SJSA1 (cell line): ENCODE measurements at regions not wholly inside any gene's neighbourhood (a gene's known extent, or its start where the extent isn't known, plus 50 kb on each side); places are given as distances from the start of the nearest gene placed in this dataset.
A peak's percentile ranks its signal among the peaks of the same experiment; 100 is the strongest.

Experiments
- DNase-seq, 2 experiments: peaks; one replicate each; pipeline ENCODE4 v3.0.0-alpha.2; 2015 to 2020; ENCODE audit warnings: low spot score in 2 of 2, low read depth in 1 of 2
- H3K27ac ChIP-seq: fragments of 250-450 bp; sonication (Bioruptor Pico); 2 replicates; pipeline ENCODE4 v1.5.1; 2020; ENCODE audit warnings: mild to moderate bottlenecking, moderate library complexity
- H3K27me3 ChIP-seq: fragments of 250-450 bp; sonication (Bioruptor Pico); replicated peaks from 2 replicates; pipeline ENCODE4 v1.5.1; 2020; ENCODE audit warnings: mild to moderate bottlenecking, moderate library complexity
- H3K36me3 ChIP-seq: fragments of 250-450 bp; sonication (Bioruptor Pico); 2 replicates; pipeline ENCODE4 v1.5.1; 2020; ENCODE audit warnings: mild to moderate bottlenecking
- H3K4me1 ChIP-seq: fragments of 250-450 bp; sonication (Bioruptor Pico); replicated peaks from 2 replicates; pipeline ENCODE4 v1.6.1; 2021; ENCODE audit warnings: mild to moderate bottlenecking
- H3K4me3 ChIP-seq: fragments of 250-450 bp; sonication (Bioruptor Pico); 2 replicates; pipeline ENCODE4 v1.5.1; 2020; ENCODE audit warnings: mild to moderate bottlenecking
- H3K9me3 ChIP-seq: fragments of 250-450 bp; sonication (Bioruptor Pico); replicated peaks from 2 replicates; pipeline ENCODE4 v1.5.1; 2020; ENCODE audit warnings: mild to moderate bottlenecking

GRCh38 chr6:12595161-12595811, 121.3 kb upstream of the PHACTR1 start:
- Histone ChIP-seq H3K27ac (peak overlapping the region; percentile 5; the same call in 1 of the 2 replicates), H3K9me3 (no peaks in the 10 kb centered on the region), H3K4me1 (peaks cover 49% of the 10 kb centered on the region), H3K4me3 (no peak overlapping the region), H3K27me3 (no peaks in the 10 kb centered on the region), H3K36me3 (no peaks in the 10 kb centered on the region)
- DNase-seq, result peak in 1 of 2 experiments; percentile 17

DNA sequence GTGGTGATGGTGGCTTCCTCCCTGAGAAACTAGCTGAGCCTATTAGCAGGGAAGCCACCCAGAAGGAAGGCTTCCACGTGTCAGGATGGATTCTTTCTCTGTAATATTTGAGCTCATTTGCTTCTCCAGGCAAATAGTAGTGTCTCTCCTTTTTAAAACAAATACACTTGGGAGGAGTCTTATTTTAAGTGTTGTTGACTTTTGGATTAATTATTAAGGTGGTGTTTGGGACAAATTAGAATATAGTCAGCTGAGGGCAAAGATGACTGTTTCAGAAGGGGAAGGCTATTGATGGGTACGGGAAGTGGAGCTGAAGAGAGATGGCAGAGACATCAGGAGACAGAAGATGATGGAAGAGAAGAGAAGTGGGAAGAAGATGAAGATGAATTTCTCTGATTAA, 119.8 kb upstream of the PHACTR1 start:
- peaks cover 54% of the 10 kb centered on the region for H3K4me1 ChIP-seq
- no peaks in the 10 kb centered on the region for H3K36me3 ChIP-seq
- H3K27ac ChIP-seq, result no peak overlapping the region
- H3K4me3 ChIP-seq, result no peak overlapping the region
- peak in 1 of 2 experiments; percentile 29 for DNase-seq
- H3K27me3 ChIP-seq, result no peaks in the 10 kb centered on the region
- H3K9me3 ChIP-seq, result no peaks in the 10 kb centered on the region

DNA sequence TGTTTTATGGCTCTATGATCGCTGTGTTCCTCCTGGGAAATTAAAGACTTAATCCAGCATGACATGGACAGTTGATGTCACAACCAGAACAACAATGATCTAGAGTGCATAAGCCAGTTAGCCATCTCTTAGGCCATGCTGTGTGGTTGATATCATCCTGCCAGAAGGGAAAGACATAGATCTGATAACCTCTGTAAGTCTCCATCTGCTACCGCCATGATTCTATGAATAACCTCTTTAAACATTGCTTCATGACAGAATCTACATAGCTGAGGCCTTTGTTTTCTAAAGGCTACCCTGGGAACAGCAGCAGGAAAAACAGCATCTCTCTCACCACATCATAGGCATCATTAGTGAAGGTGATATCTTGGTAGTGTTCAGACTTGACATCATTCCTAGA, 117.6 kb upstream of the PHACTR1 start:
- no peak overlapping the region for H3K4me3 ChIP-seq
- no peaks in the 10 kb centered on the region for H3K36me3 ChIP-seq
- no peaks in the 10 kb centered on the region for H3K27me3 ChIP-seq
- peaks cover 55% of the 10 kb centered on the region for H3K4me1 ChIP-seq
- no peak overlapping the region for H3K27ac ChIP-seq
- no peak for DNase-seq
- no peaks in the 10 kb centered on the region for H3K9me3 ChIP-seq

- H3K4me3 ChIP-seq, result no peak overlapping the region
- H3K9me3 ChIP-seq, result no peaks in the 10 kb centered on the region
- H3K27ac ChIP-seq, result peak overlapping the region; percentile 11; the same call in 1 of the 2 replicates
- DNase-seq, result peak in 1 of 2 experiments; percentile 70
- no peaks in the 10 kb centered on the region for H3K36me3 ChIP-seq
- peaks cover 30% of the 10 kb centered on the region for H3K4me1 ChIP-seq
- H3K27me3 ChIP-seq, result no peaks in the 10 kb centered on the region
These were observed 114.7 kb upstream of the PHACTR1 start for GRCh38 chr6:12601881-12602280.

GRCh38 chr6:12602342-12602741, 114.2 kb upstream of the PHACTR1 start:
- peak in 1 of 2 experiments; percentile 24 for DNase-seq
- H3K4me1 ChIP-seq, result peaks cover 30% of the 10 kb centered on the region
- no peaks in the 10 kb centered on the region for H3K9me3 ChIP-seq
- H3K27ac ChIP-seq, result peak overlapping the region; percentile 11; the same call in 1 of the 2 replicates
- no peaks in the 10 kb centered on the region for H3K27me3 ChIP-seq
- no peak overlapping the region for H3K4me3 ChIP-seq
- no peaks in the 10 kb centered on the region for H3K36me3 ChIP-seq

- Histone ChIP-seq H3K27me3 (no peaks in the 10 kb centered on the region), H3K9me3 (no peaks in the 10 kb centered on the region)
These were observed 113.5 kb upstream of the PHACTR1 start for GRCh38 chr6:12602951-12603672.

DNA sequence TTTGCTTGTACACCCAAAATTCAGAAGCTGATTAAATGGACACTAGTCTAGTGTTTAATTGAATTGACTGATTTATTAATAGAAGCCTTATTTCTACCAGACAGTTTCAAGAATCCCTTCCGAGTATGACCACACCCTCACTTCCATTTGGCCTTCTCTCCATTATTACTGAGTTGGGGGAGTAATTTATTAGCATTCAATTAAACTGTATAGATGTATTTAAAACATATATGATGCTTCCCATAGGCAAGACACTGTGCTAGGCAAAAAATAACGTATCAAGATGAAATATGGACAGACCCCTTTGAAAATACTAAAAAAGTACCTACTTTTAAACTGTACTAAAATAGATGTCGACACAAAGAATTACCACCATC, 112.9 kb upstream of the PHACTR1 start:
- DNase-seq, result no peak
- Histone ChIP-seq H3K36me3 (no peaks in the 10 kb centered on the region), H3K27ac (no peak overlapping the region), H3K4me3 (no peak overlapping the region), H3K4me1 (peaks cover 42% of the 10 kb centered on the region), H3K9me3 (no peaks in the 10 kb centered on the region), H3K27me3 (no peaks in the 10 kb centered on the region)

More at GRCh38 chr6:12602951-12603672, 113.5 kb upstream of the PHACTR1 start:
- Histone ChIP-seq H3K4me3 (no peak overlapping the region), H3K36me3 (no peaks in the 10 kb centered on the region), H3K4me1 (peaks cover 37% of the 10 kb centered on the region), H3K27ac (peak overlapping the region; percentile 11; the same call in 1 of the 2 replicates)
- DNase-seq, result peak in 1 of 2 experiments; percentile 71

GRCh38 chr6:12605888-12606345, 110.7 kb upstream of the PHACTR1 start:
- peak; percentile 60 to 66 for DNase-seq
- no peaks in the 10 kb centered on the region for H3K36me3 ChIP-seq
- peaks cover 46% of the 10 kb centered on the region for H3K4me1 ChIP-seq
- H3K27ac ChIP-seq, result no peak overlapping the region
- no peak overlapping the region for H3K4me3 ChIP-seq
- no peaks in the 10 kb centered on the region for H3K9me3 ChIP-seq
- no peaks in the 10 kb centered on the region for H3K27me3 ChIP-seq

GRCh38 chr6:12606616-12607015, 110.0 kb upstream of the PHACTR1 start:
- no peaks in the 10 kb centered on the region for H3K36me3 ChIP-seq
- peaks cover 42% of the 10 kb centered on the region for H3K4me1 ChIP-seq
- H3K9me3 ChIP-seq, result no peaks in the 10 kb centered on the region
- H3K27ac ChIP-seq, result no peak overlapping the region
- H3K4me3 ChIP-seq, result no peak overlapping the region
- DNase-seq, result no peak
- no peaks in the 10 kb centered on the region for H3K27me3 ChIP-seq

DNA sequence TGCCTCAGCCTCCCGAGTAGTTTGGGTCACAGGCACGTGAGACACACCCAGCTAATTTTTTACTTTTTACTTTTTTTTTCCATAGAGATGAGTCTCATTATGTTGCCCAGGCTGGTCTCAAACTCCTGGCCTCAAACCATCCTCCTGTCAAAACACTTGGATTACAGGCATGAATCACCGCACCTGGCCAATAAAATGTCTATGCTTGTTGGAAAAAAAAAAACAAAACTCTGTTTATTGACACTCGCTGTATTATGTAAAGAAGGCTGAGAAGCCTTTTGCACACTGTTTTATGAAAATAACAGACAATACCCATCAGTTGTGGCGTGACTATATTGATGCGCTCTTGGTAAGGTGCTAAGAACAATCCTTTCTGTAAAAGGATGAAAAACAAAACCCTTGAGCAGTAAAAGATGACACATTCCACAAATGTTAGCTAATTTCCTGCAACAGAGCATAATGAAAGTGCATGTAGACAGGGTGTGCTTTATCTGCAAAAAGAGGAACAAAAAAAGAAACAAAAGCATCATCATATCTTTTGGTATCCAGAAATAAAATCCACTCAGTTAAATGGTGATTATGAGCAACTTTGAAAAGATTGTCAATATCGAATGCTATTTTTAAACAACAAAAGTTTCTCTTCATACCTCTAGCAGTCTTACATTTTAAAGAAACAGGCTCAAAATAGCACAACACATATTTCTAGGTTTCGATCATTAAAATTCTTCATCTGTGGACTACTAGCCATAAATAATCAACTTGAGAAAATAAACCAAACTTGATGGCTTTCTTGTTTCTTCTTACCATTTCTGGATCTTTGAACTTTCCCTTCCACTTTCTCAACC, 108.3 kb upstream of the PHACTR1 start:
- Histone ChIP-seq H3K4me3 (peak overlapping the region; percentile 12), H3K9me3 (no peaks in the 10 kb centered on the region), H3K4me1 (peaks cover 26% of the 10 kb centered on the region), H3K27me3 (no peaks in the 10 kb centered on the region), H3K36me3 (no peaks in the 10 kb centered on the region), H3K27ac (peak overlapping the region; percentile 50)
- peak in 1 of 2 experiments; percentile 72 for DNase-seq

GRCh38 chr6:12608874-12609273, 107.7 kb upstream of the PHACTR1 start:
- no peaks in the 10 kb centered on the region for H3K9me3 ChIP-seq
- no peak overlapping the region for H3K4me3 ChIP-seq
- H3K4me1 ChIP-seq, result peaks cover 21% of the 10 kb centered on the region
- no peaks in the 10 kb centered on the region for H3K36me3 ChIP-seq
- DNase-seq, result no peak
- H3K27me3 ChIP-seq, result no peaks in the 10 kb centered on the region
- H3K27ac ChIP-seq, result peak overlapping the region; percentile 50

- no peak overlapping the region for H3K27ac ChIP-seq
These were observed 106.8 kb upstream of the PHACTR1 start for GRCh38 chr6:12609751-12610150.

GRCh38 chr6:12610862-12611261, 105.7 kb upstream of the PHACTR1 start:
- no peak overlapping the region for H3K4me3 ChIP-seq
- H3K36me3 ChIP-seq, result no peaks in the 10 kb centered on the region
- peaks cover 18% of the 10 kb centered on the region for H3K4me1 ChIP-seq
- H3K9me3 ChIP-seq, result no peaks in the 10 kb centered on the region
- no peaks in the 10 kb centered on the region for H3K27me3 ChIP-seq
- H3K27ac ChIP-seq, result no peak overlapping the region
- DNase-seq, result no peak

More at GRCh38 chr6:12609751-12610150, 106.8 kb upstream of the PHACTR1 start:
- Histone ChIP-seq H3K36me3 (no peaks in the 10 kb centered on the region), H3K27me3 (no peaks in the 10 kb centered on the region), H3K4me3 (no peak overlapping the region), H3K4me1 (peaks cover 21% of the 10 kb centered on the region), H3K9me3 (no peaks in the 10 kb centered on the region)
- DNase-seq, result no peak
